GM21367 (cell line): ENCODE measurements at regions not wholly inside any gene's neighbourhood (a gene's known extent, or its start where the extent isn't known, plus 50 kb on each side); places are given as distances from the start of the nearest gene placed in this dataset.
"Not testable (repeated sequence)": the region's sequence is repeated elsewhere in the genome, so short reads cannot be mapped to it uniquely, and the experiment has no call there.

Source experiments
- ATAC-seq: cut with Tn5 transposase; IDR thresholded peaks from one replicate; pipeline ENCODE4 v1.9.1; 2021; ENCODE audit not compliant: unreplicated experiment

DNA sequence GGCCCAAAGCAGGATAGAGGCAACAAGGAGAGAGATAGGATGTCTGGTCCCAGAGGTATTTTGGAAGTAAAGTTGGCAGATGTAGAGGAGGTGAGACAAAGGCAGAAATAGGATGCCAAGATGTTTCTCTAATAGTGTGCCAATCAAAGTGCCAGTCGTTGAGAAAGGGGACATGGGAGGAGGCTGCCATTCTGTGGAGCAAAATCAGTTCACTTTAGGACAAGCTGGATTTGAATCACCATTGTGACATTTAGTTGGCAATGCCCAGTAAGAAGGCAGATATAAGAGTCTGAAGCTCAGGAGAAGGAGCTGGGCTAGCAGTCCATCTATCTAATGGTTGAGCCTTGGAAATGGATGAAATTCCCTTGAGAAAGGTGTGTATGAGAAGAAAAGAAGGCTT, 53.8 kb downstream of the ADRB2 start:
- no peak for ATAC-seq

DNA sequence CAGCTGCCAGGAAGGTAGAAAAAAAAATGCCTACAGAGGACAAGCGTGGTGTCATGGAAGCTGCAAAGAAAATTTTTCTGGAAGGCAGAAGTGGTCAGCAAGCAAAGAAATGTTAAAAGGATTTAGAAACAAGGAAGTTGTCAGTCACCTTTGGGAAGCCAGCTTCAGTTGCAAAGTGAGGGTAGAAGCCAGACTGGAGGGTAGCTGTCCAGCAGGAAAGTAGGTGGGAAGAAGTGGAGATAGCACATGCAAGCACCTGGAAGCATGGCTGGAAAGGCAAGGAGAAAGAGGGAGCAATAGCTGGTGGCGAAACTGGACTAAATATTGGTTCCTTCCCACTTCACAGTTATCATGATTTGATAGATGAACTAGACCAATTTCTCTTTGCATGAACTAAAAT, 54.3 kb downstream of the ADRB2 start:
- no peak for ATAC-seq

DNA sequence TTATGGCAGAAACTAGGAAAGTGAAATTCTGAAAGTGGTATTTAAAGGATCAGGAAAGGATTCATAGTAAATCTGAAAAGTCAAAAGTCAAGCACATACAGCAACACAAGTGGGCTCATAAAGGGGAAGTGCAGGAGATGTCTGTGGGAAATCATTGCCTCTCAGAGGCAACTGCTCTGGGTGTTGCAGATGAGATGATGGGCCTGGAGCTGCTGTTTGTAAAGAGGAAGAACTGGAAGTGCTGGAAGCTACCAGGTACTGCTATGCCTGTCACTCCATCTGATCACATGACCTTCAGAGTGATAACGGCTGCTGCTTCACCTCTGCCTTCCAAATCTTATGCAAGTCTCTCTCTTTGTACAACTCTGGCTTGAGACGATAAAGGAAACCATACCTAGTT, 55.9 kb downstream of the ADRB2 start:
- ATAC-seq = no peak

DNA sequence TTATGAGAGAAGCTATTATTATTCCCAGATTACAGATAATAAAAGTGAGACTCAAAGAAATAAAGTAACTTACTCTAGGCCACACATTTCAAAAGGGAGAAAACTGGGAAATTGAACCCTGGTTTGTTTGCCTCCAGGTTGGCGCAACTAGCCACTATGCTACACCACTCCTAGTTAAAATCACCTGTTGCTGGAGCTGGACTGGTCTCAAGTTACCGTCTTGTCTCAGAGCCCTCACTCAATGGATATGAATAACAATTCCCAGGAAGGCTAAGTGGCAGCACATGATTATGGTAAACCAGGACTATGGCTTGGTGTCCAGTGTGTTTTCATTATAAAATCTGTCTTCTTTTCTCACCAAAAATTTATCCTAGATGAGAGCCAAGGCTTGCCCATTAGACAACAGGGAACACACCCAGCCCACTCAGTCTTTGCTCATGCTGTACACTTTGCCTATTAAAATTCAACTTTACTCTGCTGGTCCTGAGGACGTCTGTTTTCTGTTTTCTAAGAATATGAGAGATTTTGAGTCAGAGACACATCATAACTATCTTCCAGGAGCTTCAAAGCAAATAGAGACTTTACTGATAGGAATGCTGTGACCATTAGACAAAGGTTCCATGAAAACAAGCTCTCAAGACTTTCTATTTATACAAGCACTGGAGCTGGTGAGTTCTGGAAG, 58.1 kb downstream of the ADRB2 start:
- ATAC-seq = no peak

DNA sequence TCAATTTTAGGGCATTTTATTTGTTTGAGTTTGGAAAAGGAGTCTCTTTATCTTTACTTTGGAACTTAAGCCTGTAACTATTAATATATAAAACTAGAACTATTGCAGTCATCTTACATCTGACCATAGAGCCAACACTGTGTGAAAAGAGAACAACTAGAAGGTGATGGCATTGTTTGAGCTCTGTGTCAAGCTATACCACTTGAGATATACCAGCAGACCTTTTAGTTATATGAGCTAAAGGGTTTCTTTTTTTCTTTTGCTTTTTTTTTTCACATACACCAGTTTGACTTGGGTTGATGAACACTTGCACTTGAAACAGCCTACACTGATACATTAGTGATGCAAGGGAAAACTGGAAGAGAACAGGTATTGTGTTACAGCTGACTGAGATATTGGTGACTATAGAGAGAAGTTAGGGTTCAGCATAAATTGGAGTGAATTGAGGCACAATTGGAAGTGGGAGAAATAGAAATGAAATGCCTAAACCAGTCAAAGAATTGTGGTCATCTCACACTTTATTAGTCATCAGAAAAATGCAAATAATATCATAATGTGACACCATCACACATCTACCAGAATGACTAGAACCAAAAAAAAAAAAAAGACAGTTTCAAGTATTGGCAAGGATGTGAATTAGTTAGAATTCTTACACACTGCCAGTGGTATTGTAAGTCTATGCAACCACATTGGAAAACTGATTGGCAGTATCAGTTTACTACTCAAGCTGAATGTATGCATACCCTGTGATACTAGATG, 60.9 kb downstream of the ADRB2 start:
- ATAC-seq = peak; percentile 42

DNA sequence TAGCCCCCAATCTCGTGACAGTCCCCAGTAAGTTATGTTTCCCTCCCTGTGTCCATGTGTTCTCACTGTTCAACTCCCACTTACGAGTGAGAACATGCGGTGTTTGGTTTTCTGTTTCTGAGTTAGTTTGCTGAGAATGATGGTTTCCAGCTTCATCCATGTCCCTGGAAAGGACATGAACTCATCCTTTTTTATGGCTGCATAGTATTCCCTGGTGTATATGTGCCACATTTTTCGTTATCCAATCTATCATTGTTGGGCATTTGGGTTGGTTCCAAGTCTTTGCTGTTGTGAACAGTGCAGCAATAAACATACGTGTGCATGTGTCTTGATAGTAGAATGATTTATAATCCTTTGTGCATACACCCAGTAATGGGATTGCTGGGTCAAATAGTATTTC, 63.5 kb downstream of the ADRB2 start:
- not testable (repeated sequence) for ATAC-seq

DNA sequence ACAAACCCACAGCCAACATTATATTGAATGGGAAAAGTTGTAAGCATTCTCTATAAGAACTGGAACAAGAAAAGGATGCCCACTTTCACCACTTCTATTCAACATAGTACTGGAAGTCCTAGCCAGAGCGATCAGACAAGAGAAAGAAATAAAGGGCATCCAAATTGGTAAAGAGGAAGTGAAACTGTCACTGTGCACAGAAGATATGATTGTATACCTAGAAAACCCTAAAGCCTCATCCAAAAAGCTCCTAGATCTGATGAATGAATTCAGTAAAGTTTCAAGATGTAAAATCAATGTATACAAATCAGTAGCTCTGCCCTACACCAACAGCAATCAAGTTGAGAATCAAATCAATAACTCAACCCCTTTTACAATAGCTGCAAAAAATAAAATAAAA, 69.0 kb downstream of the ADRB2 start:
- not testable (repeated sequence) for ATAC-seq

DNA sequence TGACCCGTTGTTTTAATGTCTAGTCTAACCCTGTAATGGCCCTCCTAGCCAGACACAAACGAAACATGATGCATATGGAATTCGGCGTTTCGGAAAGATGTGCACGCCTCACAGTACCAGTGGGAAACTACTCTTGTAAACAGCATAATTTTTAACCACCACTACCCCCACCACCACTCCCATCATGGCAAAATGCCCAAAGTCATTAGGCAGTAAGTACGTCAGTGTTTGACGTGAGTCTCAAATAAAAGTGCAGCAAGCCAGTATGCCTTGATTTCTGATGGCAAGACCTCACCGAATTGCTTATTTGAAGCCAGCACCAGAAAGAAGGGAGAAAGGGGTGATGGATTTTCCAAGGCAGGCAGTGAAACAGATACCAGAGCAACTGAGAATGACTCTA, 71.4 kb downstream of the ADRB2 start:
- ATAC-seq = no peak

DNA sequence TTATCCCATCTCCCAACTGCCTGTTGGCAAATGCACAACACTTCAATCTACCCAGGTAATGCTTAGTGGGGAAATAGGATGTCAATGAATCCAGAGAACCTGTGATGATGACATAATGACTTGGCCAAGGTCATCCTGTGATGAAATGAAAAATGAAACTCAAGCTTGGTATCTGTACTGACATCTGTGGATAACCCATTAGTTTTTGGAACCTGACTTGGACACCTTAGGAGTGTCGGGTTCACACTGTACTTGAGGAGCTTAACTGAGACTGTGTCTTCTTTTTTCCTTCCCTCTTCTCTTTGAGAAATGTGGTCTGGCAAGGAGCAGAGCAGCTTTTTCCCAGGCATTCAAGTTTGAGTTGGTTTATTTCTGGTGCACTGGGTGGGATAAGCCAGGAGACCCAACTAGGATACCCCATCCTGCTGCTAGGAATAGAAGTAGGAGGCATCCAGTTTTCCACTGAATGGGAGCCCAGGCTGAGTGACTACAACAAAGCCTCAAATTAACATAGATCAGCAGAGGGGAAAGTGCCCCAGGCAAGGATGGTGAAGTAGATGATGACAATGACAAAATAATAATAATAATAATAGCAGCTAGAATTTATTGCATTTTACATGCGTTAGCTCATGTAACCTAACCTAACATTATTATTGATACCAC, 72.1 kb downstream of the ADRB2 start:
- no peak for ATAC-seq

DNA sequence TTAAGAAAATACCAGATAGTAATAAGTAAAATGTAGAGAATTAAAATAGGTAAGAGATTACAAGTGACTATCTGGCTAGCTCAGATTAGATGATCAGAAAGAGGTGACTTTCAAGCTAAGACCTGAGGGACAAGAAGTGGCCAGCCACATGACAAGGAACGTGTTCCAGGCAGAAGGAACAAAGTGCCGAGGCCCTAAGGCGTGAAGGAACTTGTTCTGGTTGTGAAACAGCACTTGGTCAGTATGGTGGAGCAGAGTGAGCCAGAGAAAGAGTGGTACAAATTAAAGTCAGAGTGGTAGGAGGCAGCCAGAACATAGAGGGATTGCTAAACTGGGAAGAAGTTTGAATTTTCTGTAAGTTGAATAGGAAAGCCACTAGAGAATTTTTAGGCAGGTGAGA, 73.6 kb downstream of the ADRB2 start:
- ATAC-seq = no peak

DNA sequence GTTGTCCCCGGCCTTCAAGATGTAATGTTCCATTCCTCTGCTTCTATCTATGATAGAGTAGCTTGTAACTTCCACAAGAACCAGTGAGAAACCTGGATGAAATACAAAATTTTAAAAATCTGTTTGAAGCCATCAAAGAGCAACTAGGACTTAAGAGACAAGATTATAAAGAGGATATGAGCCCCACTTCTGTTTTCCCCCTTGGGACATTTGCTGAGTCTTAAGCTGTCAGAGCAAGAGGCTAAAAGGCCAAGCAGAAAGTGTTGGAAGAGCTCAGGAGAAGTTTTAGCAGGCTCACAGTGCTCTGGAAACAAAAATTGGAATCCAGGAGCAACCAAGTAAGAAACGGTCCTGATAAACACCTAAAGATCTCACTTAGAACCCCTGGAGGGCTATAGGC, 76.1 kb downstream of the ADRB2 start:
- no peak for ATAC-seq

DNA sequence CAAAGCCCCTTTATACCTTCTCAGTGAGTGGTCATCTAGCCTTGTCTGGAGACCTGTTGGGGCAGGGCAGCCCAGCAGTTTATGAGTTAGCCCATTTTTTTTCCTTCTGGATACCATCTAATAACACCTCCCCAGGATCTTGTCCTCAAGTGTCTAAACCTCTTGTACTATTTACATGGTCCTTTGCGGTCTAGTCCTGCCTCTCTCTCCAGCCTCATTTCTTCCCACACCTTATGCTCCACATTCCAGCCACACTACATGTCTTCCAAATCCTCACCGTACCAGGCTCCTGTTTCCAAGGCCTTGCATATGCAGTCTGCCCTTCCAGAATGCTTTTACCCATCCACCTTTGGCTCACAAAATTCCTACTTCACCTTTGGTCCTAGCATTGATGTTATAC, 77.2 kb downstream of the ADRB2 start:
- no peak for ATAC-seq

DNA sequence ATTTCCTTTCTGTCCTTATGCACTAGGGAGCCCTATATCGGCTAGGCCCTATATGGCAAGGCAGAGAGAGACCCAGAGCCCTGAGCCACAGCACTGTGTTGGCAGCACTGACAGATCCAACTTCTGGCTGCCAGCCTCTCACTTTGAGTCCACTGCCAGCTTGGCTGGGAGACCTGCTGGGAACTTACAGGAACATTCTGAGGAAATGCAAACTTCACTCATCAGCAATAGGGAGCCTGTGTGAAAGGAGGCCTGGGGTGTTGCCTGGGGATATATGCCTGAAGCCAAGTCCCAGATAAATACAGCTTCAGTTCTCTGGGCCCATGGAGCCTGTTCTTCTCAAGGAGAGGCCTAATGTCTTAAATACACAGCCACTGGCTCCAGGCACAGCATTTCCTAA, 78.0 kb downstream of the ADRB2 start:
- no peak for ATAC-seq

DNA sequence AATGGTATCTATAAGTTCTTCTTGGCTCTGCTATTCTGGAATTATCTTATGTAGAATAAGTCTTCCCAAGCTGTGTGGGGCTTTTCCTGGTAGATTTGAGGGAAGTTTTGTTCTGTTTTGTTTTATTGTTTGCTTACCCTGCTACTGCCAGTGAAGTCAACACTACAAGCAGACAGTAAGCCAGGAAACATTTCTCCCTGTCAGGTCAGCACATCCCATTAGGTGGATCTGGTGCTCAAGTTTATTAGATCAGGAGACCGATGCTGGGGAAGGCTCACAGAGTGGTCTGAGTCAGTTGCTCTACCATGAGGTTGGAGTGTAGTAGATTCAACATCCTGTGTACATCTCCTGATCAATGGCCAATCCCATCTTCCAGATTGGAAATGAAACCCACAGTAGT, 79.1 kb downstream of the ADRB2 start:
- no peak for ATAC-seq

DNA sequence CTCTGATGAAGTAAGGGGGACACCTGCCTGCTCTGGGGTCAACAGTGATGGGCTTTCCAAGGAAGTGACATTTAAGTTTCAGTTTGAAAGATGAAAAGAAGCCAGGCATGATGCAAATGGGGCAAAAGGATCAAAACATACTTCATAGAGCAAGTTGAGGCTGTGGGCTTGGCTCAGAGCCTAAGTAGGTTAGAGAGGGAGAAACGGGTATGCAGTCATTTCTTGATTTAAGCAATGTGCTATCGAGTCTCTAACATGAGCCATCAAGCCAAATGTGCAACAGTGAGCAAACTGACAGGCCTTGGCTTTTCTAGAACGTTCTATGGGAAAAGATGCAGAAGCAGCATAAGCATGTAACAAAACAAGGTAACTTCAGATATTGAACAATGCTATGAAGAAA, 80.6 kb downstream of the ADRB2 start:
- ATAC-seq = no peak

DNA sequence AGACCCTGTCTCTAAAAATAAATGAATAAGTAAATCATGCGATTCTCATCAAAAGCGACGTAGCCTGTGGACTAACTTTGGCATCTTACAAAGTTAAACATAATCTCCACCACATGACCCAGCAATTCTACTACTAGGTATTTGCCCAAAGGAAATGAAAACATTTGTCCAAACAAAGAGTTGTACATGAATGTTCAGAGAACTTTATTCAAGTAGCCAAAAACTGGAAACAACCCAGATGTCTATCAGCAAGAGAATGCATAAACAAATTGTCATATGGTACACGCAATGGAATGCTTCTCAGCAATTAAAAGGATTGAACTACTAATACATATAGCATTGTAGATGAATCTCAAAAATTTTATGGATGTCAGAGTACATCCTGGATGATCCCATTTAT, 82.6 kb downstream of the ADRB2 start:
- ATAC-seq = no peak

DNA sequence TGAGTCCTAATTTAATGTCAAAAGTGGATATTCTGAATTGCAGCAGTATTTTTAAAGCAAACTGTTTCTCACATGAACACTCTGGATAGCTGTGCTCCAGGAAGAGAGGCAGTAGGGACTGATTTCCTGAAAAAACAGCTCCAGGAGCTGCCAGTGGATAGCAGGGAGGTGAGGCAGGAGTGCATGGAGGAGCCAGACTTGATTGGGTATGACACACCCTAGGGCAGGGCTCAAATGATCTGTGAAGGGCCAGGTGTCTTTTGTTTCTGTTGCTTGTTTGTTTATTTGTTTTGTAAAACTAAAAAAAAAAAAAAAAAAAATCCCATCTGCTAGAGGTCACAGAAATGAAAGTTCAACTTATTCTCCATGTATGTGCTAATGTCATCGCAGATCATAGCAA, 83.4 kb downstream of the ADRB2 start:
- no peak for ATAC-seq

DNA sequence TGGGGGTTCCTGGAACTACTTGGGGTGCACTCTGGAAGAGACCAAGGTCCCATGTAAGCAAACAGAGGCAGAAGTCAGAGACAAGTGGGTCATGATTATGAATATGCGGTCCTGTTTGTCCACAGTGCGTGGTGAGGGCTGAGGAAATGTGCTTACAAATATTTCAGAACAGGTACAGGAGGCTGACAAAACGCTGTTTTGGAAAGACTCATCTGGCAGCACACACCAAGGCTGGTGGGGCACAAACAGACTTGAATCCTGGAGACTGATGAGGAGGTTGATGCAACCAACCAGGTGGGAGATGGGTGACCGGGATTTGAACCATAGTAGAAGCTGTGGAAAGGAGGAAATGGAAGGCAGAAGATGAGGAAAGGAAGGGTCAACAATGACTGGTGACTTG, 83.8 kb downstream of the ADRB2 start:
- ATAC-seq = no peak

DNA sequence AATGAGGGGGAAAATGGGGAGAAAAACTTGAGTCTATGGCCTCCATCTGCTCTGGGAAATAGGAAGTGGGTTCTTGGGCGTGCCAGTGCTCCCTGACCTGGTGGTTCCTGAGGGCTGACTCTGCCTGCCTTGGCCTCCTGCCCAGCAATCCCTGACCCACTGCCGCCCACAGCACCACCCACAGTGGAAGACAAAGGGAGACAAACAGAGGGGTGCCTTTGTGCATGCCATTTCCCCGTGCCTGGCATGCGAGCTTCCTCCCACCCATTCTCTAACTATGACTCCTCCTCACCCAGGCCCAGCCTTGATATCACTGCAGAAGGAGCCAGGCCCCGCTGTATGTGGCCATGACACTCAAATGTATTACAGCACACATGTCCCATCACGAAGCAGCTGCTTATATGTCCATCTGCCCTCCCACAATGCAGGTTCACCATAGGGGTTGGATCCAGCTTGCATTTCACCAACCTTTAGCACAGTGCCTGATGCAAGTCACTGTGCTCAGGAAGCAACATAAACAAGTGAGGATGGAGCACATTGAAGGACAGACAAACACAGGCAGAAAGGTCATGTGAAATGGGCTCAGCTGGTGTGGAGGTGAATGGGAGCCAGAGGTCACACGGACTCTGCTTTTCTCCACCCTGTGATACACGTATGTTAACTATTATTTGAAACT, 84.4 kb downstream of the ADRB2 start:
- no peak for ATAC-seq

DNA sequence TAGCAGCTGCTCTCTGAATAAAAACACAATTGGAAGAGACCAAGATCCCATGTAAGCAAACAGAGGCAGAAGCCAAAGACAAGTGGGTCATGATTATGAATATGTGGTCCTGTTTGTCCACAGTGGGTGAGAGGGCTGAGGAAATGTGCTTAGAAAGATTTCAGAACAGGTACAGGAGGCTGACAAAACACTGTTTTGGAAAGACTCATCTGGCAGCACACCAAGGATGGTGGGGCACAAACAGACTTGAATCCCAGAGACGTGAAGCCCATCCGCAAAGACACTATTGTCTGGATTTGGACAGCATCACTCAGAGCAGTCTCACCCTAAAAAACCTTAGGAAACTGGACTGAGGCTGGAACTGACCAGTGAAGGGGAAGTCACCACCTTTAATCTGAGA, 85.0 kb downstream of the ADRB2 start:
- ATAC-seq = no peak

DNA sequence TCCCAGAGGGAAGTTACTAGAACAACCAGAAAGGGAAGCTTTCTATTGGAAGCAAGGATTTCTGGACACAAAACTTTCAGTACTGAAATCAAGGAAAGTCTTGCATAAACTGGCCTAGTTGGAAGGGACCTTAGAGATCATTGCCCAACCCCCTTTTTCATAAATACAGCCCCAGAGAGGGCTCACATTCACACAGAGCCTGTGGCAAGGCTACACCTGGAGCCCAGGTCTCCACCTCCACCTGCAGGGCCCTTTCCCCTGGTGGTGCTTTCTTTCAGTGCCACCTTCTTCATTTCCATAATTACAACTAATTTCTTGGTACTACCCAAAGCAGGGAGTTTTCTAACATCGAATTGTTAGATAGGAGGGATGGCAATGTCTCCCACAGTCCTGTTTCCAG, 85.7 kb downstream of the ADRB2 start:
- no peak for ATAC-seq
